ENCODE measurements at regions not wholly inside any gene's neighbourhood (a gene's known extent, or its start where the extent isn't known, plus 50 kb on each side); places are given as distances from the start of the nearest gene placed in this dataset.

DNA sequence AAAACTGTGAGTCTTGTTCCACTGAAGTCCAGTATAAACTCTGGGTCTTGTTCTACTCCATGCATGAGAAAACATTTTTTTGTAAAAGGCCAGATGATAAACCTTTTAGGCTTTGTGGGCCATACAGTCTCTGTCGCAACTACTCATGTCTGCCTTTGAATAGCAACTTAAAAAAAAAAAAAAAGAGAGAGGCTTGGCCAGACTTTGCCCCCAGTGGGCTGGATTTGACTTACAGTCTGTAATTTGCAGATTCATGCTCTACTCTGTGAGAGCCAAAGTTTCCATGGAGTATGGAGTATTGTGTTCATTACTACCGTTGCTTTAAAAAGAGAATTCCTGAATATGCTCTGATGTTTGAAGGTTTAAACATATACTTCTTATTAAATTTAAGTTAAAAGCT is 654.9 kb upstream of the PKN2 start:
- TF ChIP-seq POLR2A (IDR thresholded peaks at IDR 0.05), result no peak
- TF ChIP-seq, protein P1, sequence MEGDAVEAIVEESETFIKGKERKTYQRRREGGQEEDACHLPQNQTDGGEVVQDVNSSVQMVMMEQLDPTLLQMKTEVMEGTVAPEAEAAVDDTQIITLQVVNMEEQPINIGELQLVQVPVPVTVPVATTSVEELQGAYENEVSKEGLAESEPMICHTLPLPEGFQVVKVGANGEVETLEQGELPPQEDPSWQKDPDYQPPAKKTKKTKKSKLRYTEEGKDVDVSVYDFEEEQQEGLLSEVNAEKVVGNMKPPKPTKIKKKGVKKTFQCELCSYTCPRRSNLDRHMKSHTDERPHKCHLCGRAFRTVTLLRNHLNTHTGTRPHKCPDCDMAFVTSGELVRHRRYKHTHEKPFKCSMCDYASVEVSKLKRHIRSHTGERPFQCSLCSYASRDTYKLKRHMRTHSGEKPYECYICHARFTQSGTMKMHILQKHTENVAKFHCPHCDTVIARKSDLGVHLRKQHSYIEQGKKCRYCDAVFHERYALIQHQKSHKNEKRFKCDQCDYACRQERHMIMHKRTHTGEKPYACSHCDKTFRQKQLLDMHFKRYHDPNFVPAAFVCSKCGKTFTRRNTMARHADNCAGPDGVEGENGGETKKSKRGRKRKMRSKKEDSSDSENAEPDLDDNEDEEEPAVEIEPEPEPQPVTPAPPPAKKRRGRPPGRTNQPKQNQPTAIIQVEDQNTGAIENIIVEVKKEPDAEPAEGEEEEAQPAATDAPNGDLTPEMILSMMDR (IDR thresholded peaks at IDR 0.05), result peak in 1 of 3 experiments; percentile 4

All from testis (tissue), 2 donors.